ENCODE measurements at regions not wholly inside any gene's neighbourhood (a gene's known extent, or its start where the extent isn't known, plus 50 kb on each side); places are given as distances from the start of the nearest gene placed in this dataset.
A peak's percentile ranks its signal among the peaks of the same experiment; 100 is the strongest.
"Not testable (repeated sequence)": the region's sequence is repeated elsewhere in the genome, so short reads cannot be mapped to it uniquely, and the experiment has no call there.

DNA sequence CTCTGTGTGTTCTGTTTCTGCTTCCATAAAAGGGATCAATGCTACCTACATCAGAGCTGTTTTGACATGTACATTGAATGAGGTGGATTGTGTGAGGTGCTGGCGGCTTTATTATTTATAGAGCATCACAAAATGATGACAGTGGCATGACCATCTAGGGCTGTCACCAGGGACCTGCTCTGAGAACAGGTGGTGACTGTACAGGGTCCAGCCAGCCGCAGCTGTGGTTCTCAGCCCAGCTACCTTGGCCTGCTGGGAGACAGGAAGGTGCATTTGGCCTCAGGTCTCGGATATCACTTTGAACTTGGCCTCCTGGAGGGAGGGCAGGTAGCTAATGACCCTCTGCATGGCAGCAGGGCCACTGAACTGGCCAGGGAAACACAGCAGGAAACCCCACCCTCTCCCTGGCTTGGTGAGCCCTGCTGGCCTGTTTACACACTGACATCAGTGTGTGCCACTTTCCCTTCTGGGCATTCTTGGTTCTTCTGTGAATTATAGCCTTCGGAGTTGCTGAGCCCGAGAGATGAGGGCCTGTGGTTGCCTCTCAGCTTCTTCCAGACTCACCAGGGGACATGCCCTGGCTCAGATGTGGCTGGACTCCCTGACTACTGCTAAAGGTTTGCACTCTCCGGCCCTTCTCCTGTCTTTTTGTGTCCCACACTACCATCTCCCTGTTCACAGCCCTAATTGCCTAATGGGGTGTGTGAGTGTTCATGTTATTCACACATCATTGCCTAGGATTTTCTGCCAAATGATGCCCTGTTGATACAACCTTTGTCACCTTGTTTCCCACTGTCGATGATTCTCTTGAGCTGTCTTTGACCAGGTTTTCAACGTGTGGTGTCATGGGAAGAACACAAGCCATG is 109.2 kb upstream of the RAB12 start:
- DNase-seq (ENCODE audit: low read depth), result no peak

- DNase-seq (ENCODE audit: low read depth), result no peak
Observed at GRCh38 chr18:8501044-8501443, 108.2 kb upstream of the RAB12 start.

DNA sequence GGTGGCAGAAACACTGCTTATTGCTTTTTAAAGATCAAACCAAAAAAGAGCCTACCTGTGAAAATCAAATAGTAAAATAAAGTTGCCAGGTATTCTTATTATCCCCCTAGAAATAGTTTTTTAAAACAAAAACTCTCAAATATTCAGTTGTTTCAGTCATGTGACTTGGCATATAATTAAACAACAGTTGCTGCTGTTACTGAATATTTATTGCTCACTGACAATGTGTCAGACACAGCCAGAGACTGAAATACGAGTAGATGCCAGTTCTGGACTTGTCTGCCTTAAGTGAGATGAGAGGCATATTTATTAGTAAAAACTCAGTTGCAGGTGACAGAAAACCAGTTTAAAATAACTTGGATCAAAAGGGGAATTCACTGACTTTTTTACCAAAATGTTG is 106.0 kb upstream of the RAB12 start:
- no peak for DNase-seq (ENCODE audit: low read depth)

- no peak for DNase-seq (ENCODE audit: low read depth)
Observed at GRCh38 chr18:8504424-8504823, 104.8 kb upstream of the RAB12 start.

DNA sequence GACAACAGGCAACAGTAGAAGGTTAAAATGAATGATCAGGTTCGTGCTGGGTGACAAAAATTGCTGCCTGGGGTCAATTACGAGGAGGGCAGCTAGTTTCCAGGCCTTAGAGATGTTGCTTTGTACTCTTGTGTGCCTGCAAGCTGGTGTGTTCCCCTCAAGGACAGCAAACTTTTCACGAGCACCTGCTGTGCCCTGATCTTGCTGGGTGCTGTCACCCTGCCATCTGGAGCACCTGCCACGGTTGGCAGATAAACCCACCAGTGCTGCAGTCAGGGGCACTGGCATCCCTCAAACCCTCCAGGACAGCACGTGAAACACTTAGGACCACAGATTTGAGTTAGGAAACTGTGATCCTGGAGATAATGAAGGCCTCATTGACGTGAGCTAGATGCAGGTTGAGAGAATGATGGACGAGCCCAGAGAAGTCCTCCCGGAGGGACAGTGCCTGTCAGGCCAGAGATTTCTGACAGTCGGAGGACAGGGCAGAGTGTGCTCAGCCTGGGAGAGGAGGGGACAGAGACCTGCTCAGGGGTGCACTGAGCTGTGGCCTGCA is 104.3 kb upstream of the RAB12 start:
- DNase-seq (ENCODE audit: low read depth), result no peak

- DNase-seq (ENCODE audit: low read depth), result no peak
Observed at GRCh38 chr18:8506251-8507049, 102.8 kb upstream of the RAB12 start.

GRCh38 chr18:8507361-8507760 is 101.9 kb upstream of the RAB12 start:
- peak; percentile 14 for DNase-seq (ENCODE audit: low read depth)

- no peak for DNase-seq (ENCODE audit: low read depth)
Observed at GRCh38 chr18:8507915-8508705, 101.1 kb upstream of the RAB12 start.

GRCh38 chr18:8513249-8513648 is 96.0 kb upstream of the RAB12 start:
- no peak for DNase-seq (ENCODE audit: low read depth)

DNA sequence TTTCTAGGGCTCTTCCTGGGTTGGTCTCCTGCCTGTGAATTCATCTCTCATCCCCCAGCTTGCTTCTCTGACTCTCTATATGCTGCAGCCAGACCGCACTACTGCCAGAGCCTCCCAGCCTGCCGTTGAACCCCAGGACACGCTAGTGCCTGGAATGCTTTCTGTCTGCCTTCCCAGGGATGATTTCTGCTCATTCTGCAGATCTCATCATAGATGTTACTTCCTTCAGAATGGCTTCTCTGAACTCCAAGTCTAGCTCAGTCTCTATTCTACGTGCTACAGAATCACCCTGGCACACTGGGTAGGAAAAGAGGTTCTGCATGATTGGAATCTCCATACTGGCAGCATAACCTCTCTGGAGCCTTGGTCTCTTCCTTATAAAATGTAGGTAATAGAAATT is 94.8 kb upstream of the RAB12 start:
- no peak for DNase-seq (ENCODE audit: low read depth)

- no peak for DNase-seq (ENCODE audit: low read depth)
Observed at GRCh38 chr18:8515142-8515865, 93.9 kb upstream of the RAB12 start.

- peak; percentile 8 for DNase-seq (ENCODE audit: low read depth)
Observed at GRCh38 chr18:8516371-8517250, 92.6 kb upstream of the RAB12 start.

DNA sequence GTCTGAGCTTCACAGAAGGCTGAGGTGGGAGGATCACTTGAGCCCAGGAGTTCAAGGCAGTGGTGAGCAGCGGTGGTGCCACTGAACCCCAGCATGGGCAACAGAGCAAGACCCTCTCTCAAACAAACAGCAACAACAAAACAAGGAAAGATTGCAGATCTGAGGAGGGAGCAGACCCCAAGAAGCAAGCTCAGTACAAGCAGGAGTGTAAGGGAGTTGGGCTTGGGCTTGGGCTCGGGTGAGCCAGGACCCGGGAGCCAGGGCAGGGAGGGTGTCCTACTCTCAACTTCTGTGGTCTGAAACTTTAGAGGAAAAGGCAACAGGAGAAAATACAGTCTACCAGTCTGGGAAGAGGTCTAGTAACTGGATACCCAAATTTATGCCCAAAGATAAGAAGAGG is 92.0 kb upstream of the RAB12 start:
- DNase-seq (ENCODE audit: low read depth), result no peak

DNA sequence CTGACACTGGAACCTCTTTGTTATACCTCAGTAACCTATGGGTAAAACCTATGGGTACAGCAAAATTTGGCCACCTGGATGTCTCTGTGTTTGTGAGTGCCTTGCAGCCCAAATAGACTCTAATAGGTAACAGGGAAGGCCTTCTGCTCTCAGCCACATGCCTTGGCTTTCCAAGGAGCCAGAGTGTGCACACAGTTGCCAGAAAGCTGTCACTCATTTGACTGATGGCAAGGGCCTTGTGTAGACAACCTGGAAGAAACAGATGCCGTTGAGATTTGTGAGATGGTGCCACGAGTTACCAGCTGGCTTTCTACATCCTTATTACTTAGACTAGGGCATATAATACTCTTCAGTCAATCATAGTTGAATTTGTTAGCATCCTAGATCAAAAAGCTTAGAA is 90.1 kb upstream of the RAB12 start:
- DNase-seq (ENCODE audit: low read depth), result no peak

- no peak for DNase-seq (ENCODE audit: low read depth)
Observed at GRCh38 chr18:8520266-8520665, 89.0 kb upstream of the RAB12 start.

GRCh38 chr18:8522756-8523155 is 86.5 kb upstream of the RAB12 start:
- no peak for DNase-seq (ENCODE audit: low read depth)

DNA sequence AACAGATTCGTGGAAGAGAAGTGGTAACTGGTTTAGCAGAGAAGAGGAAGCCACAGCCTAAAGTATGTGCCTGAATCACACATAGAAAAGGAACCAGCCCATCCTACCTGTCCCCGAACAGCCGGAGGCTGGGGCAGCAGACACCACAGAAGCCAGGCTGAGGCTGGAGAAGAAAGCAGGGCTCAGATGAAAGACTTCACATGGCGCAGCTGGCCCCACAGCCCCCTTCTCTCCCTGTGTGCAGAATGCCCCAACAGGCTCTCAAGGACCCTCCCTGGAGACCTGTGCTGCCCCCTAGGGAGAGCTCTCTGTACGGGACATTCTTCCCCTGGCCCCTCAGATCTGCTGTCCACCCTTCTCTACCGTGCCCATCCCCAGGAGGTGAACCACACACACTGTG is 83.5 kb upstream of the RAB12 start:
- no peak for DNase-seq (ENCODE audit: low read depth)

DNA sequence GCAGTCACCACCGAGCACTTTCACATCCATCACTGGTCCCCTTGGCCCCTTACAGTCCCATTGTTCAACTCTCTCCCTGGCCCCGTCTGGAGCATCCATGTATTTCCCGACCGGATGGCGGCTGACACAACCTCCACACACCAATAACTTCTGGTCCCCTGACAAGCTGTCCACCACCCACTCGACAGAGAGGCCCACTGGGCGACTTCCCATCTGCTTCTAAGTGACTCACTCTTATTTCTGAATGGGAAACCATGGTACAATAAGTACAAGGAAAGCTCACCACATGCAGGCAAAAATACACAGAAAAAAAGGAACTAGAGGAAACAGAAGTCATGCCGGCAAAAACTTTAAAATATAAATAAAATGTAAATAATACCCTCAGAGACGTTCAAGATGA is 82.9 kb upstream of the RAB12 start:
- no peak for DNase-seq (ENCODE audit: low read depth)

DNA sequence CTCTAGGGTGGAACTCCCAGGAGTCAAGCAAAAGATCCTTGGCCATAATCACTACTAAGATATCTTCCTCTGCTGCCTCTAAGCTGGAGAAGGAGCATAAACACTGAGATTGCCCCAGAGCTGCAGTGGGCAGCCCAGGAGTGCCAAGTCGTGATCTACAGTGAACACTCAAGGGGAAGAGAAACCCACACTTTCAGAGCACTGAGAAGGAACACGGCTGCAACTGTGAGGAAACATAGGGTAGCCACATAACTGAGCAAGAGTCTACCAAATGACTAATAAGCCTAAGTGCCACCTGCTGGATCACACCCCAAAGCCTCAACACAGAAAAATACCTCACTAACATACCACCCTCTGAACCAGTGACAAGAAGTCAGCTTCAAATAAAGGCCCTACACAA is 79.6 kb upstream of the RAB12 start:
- DNase-seq (ENCODE audit: low read depth), result no peak

DNA sequence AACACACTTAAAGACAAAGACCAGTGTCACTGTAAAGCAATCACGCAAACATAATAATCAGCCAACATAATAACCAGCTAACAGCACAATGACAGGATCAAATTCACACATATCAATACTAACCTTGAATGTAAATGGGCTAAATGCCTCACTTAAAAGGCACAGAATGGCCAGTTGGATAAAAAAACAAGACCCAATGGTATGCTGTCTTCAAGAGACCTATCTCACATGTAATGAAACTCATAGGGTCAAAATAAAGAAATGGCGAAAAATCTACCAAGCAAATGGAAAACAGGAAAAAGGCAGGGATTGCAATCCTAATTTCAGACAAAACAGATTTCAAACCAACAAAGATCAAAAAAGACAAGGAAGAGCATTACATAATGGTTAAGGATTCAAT is 78.2 kb upstream of the RAB12 start:
- DNase-seq (ENCODE audit: low read depth), result not testable (repeated sequence)

GRCh38 chr18:8536231-8536630 is 73.0 kb upstream of the RAB12 start:
- peak; percentile 4 for DNase-seq (ENCODE audit: low read depth)

All from iris pigment epithelial cell (primary cell).